ENCODE measurements at regions not wholly inside any gene's neighbourhood (a gene's known extent, or its start where the extent isn't known, plus 50 kb on each side); places are given as distances from the start of the nearest gene placed in this dataset.

DNA sequence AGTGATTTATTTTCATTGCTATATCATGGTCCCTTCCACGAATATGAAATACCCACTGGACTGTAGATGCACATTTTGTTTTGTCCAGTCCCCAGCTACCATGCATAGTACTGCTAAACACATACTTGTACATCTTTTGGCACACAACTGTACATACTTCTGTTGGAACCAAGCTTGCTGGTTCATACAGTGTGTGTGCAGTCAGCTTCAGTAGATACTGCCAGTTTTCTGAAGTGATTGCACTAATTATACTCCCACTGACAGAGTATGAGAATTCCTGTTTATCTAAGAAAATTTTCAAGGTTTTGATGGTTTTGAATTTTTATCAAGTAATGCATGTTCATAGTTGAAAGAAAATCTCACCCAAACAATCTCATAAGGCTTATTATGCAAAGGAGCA, 100.7 kb upstream of the LMCD1 start:
- no TSS peak for BruUV-seq (replicated peaks)
- FAIRE-seq: no peak
- no peak overlapping the region for H3K4me2 ChIP-seq (ENCODE audit: insufficient read depth, low read length)
- no peak overlapping the region for H3K4me3 ChIP-seq (replicated peaks in 1 of 3; ENCODE audit: insufficient read depth in 1 of 3, low read depth in 1 of 3, low read length in 3 of 3)
- CTCF ChIA-PET: interaction anchor here (1.2 kb wide), 1 partner anchor 16 kb away, joined by 4 read pairs; no protein-coding TSS in a partner anchor
- no peaks in the 10 kb centered on the region for H3K79me2 ChIP-seq (ENCODE audit: control insufficient read depth, insufficient read depth, low read length)
- dilution Hi-C loops (cut with MboI; ENCODE audit: extremely low pct_ligation_motif_present, low sequenced_read_pairs) (no loop called here), intact Hi-C loops (cut with micrococcal nuclease) (no loop called here)
- no peaks in the 10 kb centered on the region for H3K9me3 ChIP-seq (replicated peaks; ENCODE audit: control insufficient read depth, insufficient read depth, low read length)
- DNase-seq (ENCODE audit: low read depth, low spot score): no peak
- POLR2A ChIA-PET: no interaction called here
- no peaks in the 10 kb centered on the region for H3K27me3 ChIP-seq (ENCODE audit: control insufficient read depth in 2 of 2, insufficient read depth in 2 of 2, low read length in 2 of 2)
- H3K9ac ChIP-seq (replicated peaks; ENCODE audit: extremely low read depth, insufficient read depth, low read length): no peak overlapping the region
- no peaks in the 10 kb centered on the region for H3K9me1 ChIP-seq (replicated peaks; ENCODE audit: control insufficient read depth, extremely low read depth, insufficient read depth, low read length)
- H3K4me1 ChIP-seq (ENCODE audit: control insufficient read depth, extremely low read depth, insufficient read depth, low read length): no peaks in the 10 kb centered on the region
- no peaks in the 10 kb centered on the region for H3K36me3 ChIP-seq (ENCODE audit: control insufficient read depth in 2 of 2, extremely low read depth in 1 of 2, insufficient read depth in 2 of 2, low read length in 2 of 2)
- H2AFZ ChIP-seq (ENCODE audit: low read depth, low read length): no peak overlapping the region
- H4K20me1 ChIP-seq (replicated peaks; ENCODE audit: control insufficient read depth, extremely low read depth, insufficient read depth, low read length): no peaks in the 10 kb centered on the region
- no peak overlapping the region for H3K27ac ChIP-seq (ENCODE audit: insufficient read depth, low read depth, low read length)
- TF ChIP-seq MYC (IDR thresholded peaks at IDR 0.05; ENCODE audit: low read depth, low read length): no peak

DNA sequence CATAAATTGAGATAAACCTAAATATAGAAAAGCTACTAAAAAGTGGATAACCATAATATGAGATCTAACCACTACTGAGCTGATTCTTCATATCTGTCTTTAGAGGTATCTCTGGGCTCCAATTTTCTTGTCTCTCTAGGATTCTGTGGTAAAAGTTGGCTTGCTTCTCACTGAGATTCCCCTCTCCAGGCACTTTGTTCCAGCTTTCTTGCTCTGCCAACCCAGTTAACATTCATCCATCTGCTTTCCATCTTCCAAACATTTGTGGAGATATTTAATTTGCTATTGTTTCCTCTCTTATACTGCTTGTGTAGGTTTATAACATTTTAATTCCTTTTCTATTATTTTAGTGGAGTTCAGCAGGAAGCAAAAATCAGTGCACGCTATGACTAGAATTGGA, 97.6 kb upstream of the LMCD1 start:
- no peak for FAIRE-seq
- no peak overlapping the region for H3K4me2 ChIP-seq (ENCODE audit: insufficient read depth, low read length)
- BruUV-seq (replicated peaks): no TSS peak

More for the DNA sequence above, 97.6 kb upstream of the LMCD1 start:
- H4K20me1 ChIP-seq (replicated peaks; ENCODE audit: control insufficient read depth, extremely low read depth, insufficient read depth, low read length): no peaks in the 10 kb centered on the region
- H3K27me3 ChIP-seq (ENCODE audit: control insufficient read depth in 2 of 2, insufficient read depth in 2 of 2, low read length in 2 of 2): no peaks in the 10 kb centered on the region
- intact Hi-C loops (cut with micrococcal nuclease): no loop called here
- no peaks in the 10 kb centered on the region for H3K36me3 ChIP-seq (ENCODE audit: control insufficient read depth in 2 of 2, extremely low read depth in 1 of 2, insufficient read depth in 2 of 2, low read length in 2 of 2)
- H3K9ac ChIP-seq (replicated peaks; ENCODE audit: extremely low read depth, insufficient read depth, low read length): no peak overlapping the region
- H2AFZ ChIP-seq (ENCODE audit: low read depth, low read length): no peak overlapping the region
- no peaks in the 10 kb centered on the region for H3K4me1 ChIP-seq (ENCODE audit: control insufficient read depth, extremely low read depth, insufficient read depth, low read length)
- no peaks in the 10 kb centered on the region for H3K9me1 ChIP-seq (replicated peaks; ENCODE audit: control insufficient read depth, extremely low read depth, insufficient read depth, low read length)
- H3K79me2 ChIP-seq (ENCODE audit: control insufficient read depth, insufficient read depth, low read length): no peaks in the 10 kb centered on the region
- H3K27ac ChIP-seq (ENCODE audit: insufficient read depth, low read depth, low read length): no peak overlapping the region
- no peak overlapping the region for H3K4me3 ChIP-seq (replicated peaks in 1 of 3; ENCODE audit: insufficient read depth in 1 of 3, low read depth in 1 of 3, low read length in 3 of 3)
- H3K9me3 ChIP-seq (replicated peaks; ENCODE audit: control insufficient read depth, insufficient read depth, low read length): no peaks in the 10 kb centered on the region
- dilution Hi-C loops (cut with MboI; ENCODE audit: extremely low pct_ligation_motif_present, low sequenced_read_pairs): no loop called here
- CTCF ChIA-PET: interaction anchor here (1.2 to 2.7 kb wide), 2 partner anchors 8 to 13 kb away, joined by 3 to 13 read pairs; no protein-coding TSS in a partner anchor
- POLR2A ChIA-PET: no interaction called here
- no peak for TF ChIP-seq POLR2A (IDR thresholded peaks at IDR 0.05; ENCODE audit: low read depth, low read length)
- no peak for DNase-seq (ENCODE audit: low read depth, low spot score)

Measured in endothelial cell of umbilical vein (primary cell).